ENCODE measurements at regions not wholly inside any gene's neighbourhood (a gene's known extent, or its start where the extent isn't known, plus 50 kb on each side); places are given as distances from the start of the nearest gene placed in this dataset.
"Not testable (repeated sequence)": the region's sequence is repeated elsewhere in the genome, so short reads cannot be mapped to it uniquely, and the experiment has no call there.

GRCh38 chr1:78263459-78263858 is 217.7 kb downstream of the GIPC2 start:
- in situ Hi-C loops (cut with MboI; ENCODE audit: low sequenced_read_pairs, unreplicated experiment) = no loop called here
- DNase-seq (ENCODE audit: low spot score) = no peak
- no peak for TF ChIP-seq CTCF (IDR thresholded peaks at IDR 0.05; ENCODE audit: borderline replicate concordance, control extremely low read depth, extremely low read depth, insufficient read depth, missing control alignments)

- no peak for DNase-seq (ENCODE audit: low spot score)
- in situ Hi-C loops (cut with MboI; ENCODE audit: low sequenced_read_pairs, unreplicated experiment) = no loop called here
- no peak for TF ChIP-seq CTCF (IDR thresholded peaks at IDR 0.05; ENCODE audit: borderline replicate concordance, control extremely low read depth, extremely low read depth, insufficient read depth, missing control alignments)
Measured at GRCh38 chr1:78263946-78264345, 218.2 kb downstream of the GIPC2 start.

GRCh38 chr1:78267513-78268218 is 221.9 kb downstream of the GIPC2 start:
- no peak for DNase-seq (ENCODE audit: low spot score)
- TF ChIP-seq CTCF (IDR thresholded peaks at IDR 0.05; ENCODE audit: borderline replicate concordance, control extremely low read depth, extremely low read depth, insufficient read depth, missing control alignments) = no peak
- in situ Hi-C loops (cut with MboI; ENCODE audit: low sequenced_read_pairs, unreplicated experiment) = no loop called here

- TF ChIP-seq CTCF (IDR thresholded peaks at IDR 0.05; ENCODE audit: borderline replicate concordance, control extremely low read depth, extremely low read depth, insufficient read depth, missing control alignments) = no peak
- in situ Hi-C loops (cut with MboI; ENCODE audit: low sequenced_read_pairs, unreplicated experiment) = no loop called here
- no peak for DNase-seq (ENCODE audit: low spot score)
Measured at GRCh38 chr1:78269591-78269990, 221.2 kb upstream of the PTGFR start.

GRCh38 chr1:78271423-78271822 is 219.4 kb upstream of the PTGFR start:
- DNase-seq (ENCODE audit: low spot score); in situ Hi-C loops (cut with MboI; ENCODE audit: low sequenced_read_pairs, unreplicated experiment): not testable (repeated sequence)

- in situ Hi-C loops (cut with MboI; ENCODE audit: low sequenced_read_pairs, unreplicated experiment) = no loop called here
- no peak for DNase-seq (ENCODE audit: low spot score)
- TF ChIP-seq CTCF (IDR thresholded peaks at IDR 0.05; ENCODE audit: borderline replicate concordance, control extremely low read depth, extremely low read depth, insufficient read depth, missing control alignments) = no peak
Measured at GRCh38 chr1:78274814-78275213, 216.0 kb upstream of the PTGFR start.

GRCh38 chr1:78275456-78275855 is 215.3 kb upstream of the PTGFR start:
- in situ Hi-C loops (cut with MboI; ENCODE audit: low sequenced_read_pairs, unreplicated experiment) = no loop called here
- DNase-seq (ENCODE audit: low spot score) = no peak
- no peak for TF ChIP-seq CTCF (IDR thresholded peaks at IDR 0.05; ENCODE audit: borderline replicate concordance, control extremely low read depth, extremely low read depth, insufficient read depth, missing control alignments)

Measured in GM13976 (cell line).